Activated CD4-positive, alpha-beta memory T cell treated with anti-CD3 and anti-CD28 coated beads, Interleukin-2, amount 10 ng/mL, durations not matched to agents 7 days and 5 days (primary cell): ENCODE measurements at regions not wholly inside any gene's neighbourhood (a gene's known extent, or its start where the extent isn't known, plus 50 kb on each side); places are given as distances from the start of the nearest gene placed in this dataset.
"Not testable (repeated sequence)": the region's sequence is repeated elsewhere in the genome, so short reads cannot be mapped to it uniquely, and the experiment has no call there.

Experiments
- CTCF ChIA-PET: fragments of 350-600 bp; sonication (Branson Sonifier 250); formaldehyde crosslinking; loops from one replicate; lab custom pipeline; 2021; ENCODE audit warnings: antibody characterized with exemption, inconsistent platforms; lab: Charles Lee
- POLR2A ChIA-PET: fragments of 350-600 bp; sonication (Branson Sonifier 250); formaldehyde crosslinking; loops from one replicate; lab custom pipeline; 2021; ENCODE audit warnings: antibody characterized with exemption; lab: Charles Lee
- DNase-seq: peaks from one replicate; pipeline ENCODE4 v3.0.0-alpha.2; 2020
- H3K27ac Mint-ChIP-seq: one replicate; pipeline ENCODE4 v1.8.0; 2021; ENCODE audit warnings: mild to moderate bottlenecking, mixed read lengths
- H3K27me3 Mint-ChIP-seq: one replicate; pipeline ENCODE4 v1.8.0; 2021; ENCODE audit warnings: mixed read lengths
- H3K36me3 Mint-ChIP-seq: one replicate; pipeline ENCODE4 v1.8.0; 2021; ENCODE audit warnings: low read depth, mixed read lengths
- H3K4me1 Mint-ChIP-seq: one replicate; pipeline ENCODE4 v1.8.0; 2021; ENCODE audit warnings: mixed read lengths
- H3K4me3 Mint-ChIP-seq: one replicate; pipeline ENCODE4 v1.8.0; 2021; ENCODE audit warnings: mild to moderate bottlenecking, mixed read lengths
- H3K9me3 Mint-ChIP-seq: one replicate; pipeline ENCODE4 v1.8.0; 2021; ENCODE audit warnings: mixed read lengths

DNA sequence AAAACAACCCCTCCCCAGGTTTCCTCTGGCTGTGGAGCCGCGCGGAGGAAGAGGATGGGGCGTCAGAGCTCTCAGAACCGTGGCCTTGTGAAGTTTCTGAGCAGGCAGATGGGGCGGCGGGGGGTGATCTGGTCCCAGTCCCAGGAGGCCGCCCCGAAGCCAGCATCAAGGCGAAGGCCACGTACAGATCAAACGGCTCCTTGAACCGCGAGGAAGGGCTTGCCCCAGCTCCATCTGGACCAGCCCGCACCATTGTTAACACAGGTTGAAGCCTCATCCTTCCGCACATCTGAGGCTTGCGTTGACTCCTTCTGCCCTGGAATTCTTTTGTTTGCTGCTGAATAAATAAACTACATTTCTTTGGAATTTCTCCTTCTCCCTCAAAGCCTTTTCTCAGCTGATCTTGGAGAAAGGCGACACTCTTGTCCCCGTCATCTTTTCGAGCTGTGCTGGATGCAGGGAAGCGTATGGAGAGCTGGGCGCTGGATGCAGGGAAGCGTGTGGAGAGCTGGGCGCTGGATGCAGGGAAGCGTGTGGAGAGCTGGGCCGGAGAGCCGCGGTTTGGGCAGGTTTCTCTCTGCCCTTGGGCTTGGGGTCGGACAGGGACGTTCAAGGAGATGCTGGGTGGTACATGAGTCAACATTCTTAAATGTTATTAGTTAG lies 53.6 kb upstream of the METTL9 start:
- H3K4me1 Mint-ChIP-seq: peaks cover 14% of the 10 kb centered on the region
- CTCF ChIA-PET, H3K36me3 Mint-ChIP-seq, H3K4me3 Mint-ChIP-seq, DNase-seq, POLR2A ChIA-PET, H3K9me3 Mint-ChIP-seq, H3K27me3 Mint-ChIP-seq, H3K27ac Mint-ChIP-seq: not testable (repeated sequence)

DNA sequence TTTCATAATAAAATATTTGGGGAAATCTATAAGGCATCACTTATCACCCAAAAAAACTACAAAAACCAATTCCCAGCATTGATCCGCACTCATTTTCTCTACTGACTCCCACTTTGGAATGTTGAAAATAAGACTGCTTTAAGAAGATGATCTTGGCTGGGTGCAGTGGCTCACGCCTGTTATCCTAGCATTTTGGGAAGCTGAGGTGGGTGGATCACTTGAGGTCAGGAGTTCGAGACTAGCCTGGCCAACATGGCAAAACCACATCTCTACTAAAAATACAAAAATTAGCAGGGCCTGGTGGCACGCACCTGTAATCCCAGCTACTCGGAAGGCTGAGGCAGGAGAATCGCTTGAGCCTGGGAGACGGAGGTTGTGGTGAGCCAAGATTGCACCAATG lies 50.0 kb upstream of the METTL9 start:
- H3K36me3 Mint-ChIP-seq, H3K27me3 Mint-ChIP-seq, H3K4me3 Mint-ChIP-seq, POLR2A ChIA-PET, CTCF ChIA-PET, DNase-seq, H3K9me3 Mint-ChIP-seq, H3K27ac Mint-ChIP-seq, H3K4me1 Mint-ChIP-seq: not testable (repeated sequence)
